H9 (cell line): ENCODE measurements at regions not wholly inside any gene's neighbourhood (a gene's known extent, or its start where the extent isn't known, plus 50 kb on each side); places are given as distances from the start of the nearest gene placed in this dataset.

ENCODE experiments used
- DNase-seq: peaks from one replicate; pipeline ENCODE4 v3.0.0-alpha.2; 2017
- H2AFZ ChIP-seq: one replicate; pipeline ENCODE4 v1.6.1; 2013; ENCODE audit warnings: mild to moderate bottlenecking, low read length, control low read depth, moderate library complexity
- H2AK5ac ChIP-seq: 2 replicates; pipeline ENCODE4 v1.6.1; 2013; ENCODE audit warnings: low read length, control low read depth, mixed read lengths; ENCODE audit not compliant: insufficient read length
- H2BK120ac ChIP-seq: one replicate; pipeline ENCODE4 v1.6.1; 2013; ENCODE audit warnings: low read depth, mild to moderate bottlenecking, low read length, control low read depth, inconsistent platforms; ENCODE audit not compliant: poor library complexity, severe bottlenecking
- H2BK12ac ChIP-seq: 2 replicates; pipeline ENCODE4 v1.6.1; 2013; ENCODE audit warnings: low read length, control low read depth, mixed read lengths, low read depth; ENCODE audit not compliant: insufficient read length
- H2BK15ac ChIP-seq: 2 replicates; pipeline ENCODE4 v1.6.1; 2013; ENCODE audit warnings: low read depth, low read length, control low read depth
- H2BK20ac ChIP-seq: one replicate; pipeline ENCODE4 v1.6.1; 2013; ENCODE audit warnings: low read depth, mild to moderate bottlenecking, low read length, control low read depth, inconsistent platforms; ENCODE audit not compliant: poor library complexity, severe bottlenecking
- H2BK5ac ChIP-seq: 2 replicates; pipeline ENCODE4 v1.6.1; 2013; ENCODE audit warnings: low read length, control low read depth, mixed read lengths; ENCODE audit not compliant: insufficient read length
- H3K14ac ChIP-seq: 2 replicates; pipeline ENCODE4 v1.6.1; 2013; ENCODE audit warnings: low read length, control low read depth; ENCODE audit not compliant: insufficient read depth
- H3K18ac ChIP-seq: 2 replicates; pipeline ENCODE4 v1.6.1; 2013; ENCODE audit warnings: low read depth, mild to moderate bottlenecking, mixed read lengths, low read length, control low read depth; ENCODE audit not compliant: insufficient read length
- H3K23ac ChIP-seq: 2 replicates; pipeline ENCODE4 v1.6.1; 2013; ENCODE audit warnings: low read length, control low read depth, mixed read lengths, low read depth; ENCODE audit not compliant: insufficient read length
- H3K23me2 ChIP-seq: 2 replicates; pipeline ENCODE4 v1.6.1; 2013; ENCODE audit warnings: low read depth, mild to moderate bottlenecking, mixed read lengths, low read length, control low read depth; ENCODE audit not compliant: insufficient read length, poor library complexity, severe bottlenecking
- H3K27ac ChIP-seq: 2 replicates; pipeline ENCODE4 v1.5.1; 2013; ENCODE audit warnings: low read length, control low read depth, mixed read lengths, low read depth; ENCODE audit not compliant: insufficient read length
- H3K27me3 ChIP-seq: 2 replicates; pipeline ENCODE4 v1.6.1; 2013; ENCODE audit warnings: low read length, control low read depth, inconsistent platforms; ENCODE audit not compliant: insufficient read depth
- H3K4ac ChIP-seq: 2 replicates; pipeline ENCODE4 v1.6.1; 2013; ENCODE audit warnings: low read depth, mild to moderate bottlenecking, control low read depth, inconsistent platforms, low read length, moderate library complexity
- H3K4me1 ChIP-seq: 2 replicates; pipeline ENCODE4 v1.6.1; 2013; ENCODE audit warnings: low read length, control low read depth, inconsistent platforms; ENCODE audit not compliant: insufficient read depth
- H3K4me2 ChIP-seq: 2 replicates; pipeline ENCODE4 v1.6.1; 2013; ENCODE audit warnings: low read length, control low read depth, mixed read lengths; ENCODE audit not compliant: insufficient read length, insufficient read depth
- H3K56ac ChIP-seq: 2 replicates; pipeline ENCODE4 v1.6.1; 2013; ENCODE audit warnings: low read depth, mild to moderate bottlenecking, mixed read lengths, low read length, control low read depth; ENCODE audit not compliant: insufficient read length
- H3K79me1 ChIP-seq: 2 replicates; pipeline ENCODE4 v1.6.1; 2013; ENCODE audit warnings: low read depth, mild to moderate bottlenecking, moderate library complexity, low read length, control low read depth, inconsistent platforms; ENCODE audit not compliant: insufficient read depth, poor library complexity, severe bottlenecking
- H3K79me2 ChIP-seq: 2 replicates; pipeline ENCODE4 v1.6.1; 2013; ENCODE audit warnings: low read length, control low read depth, inconsistent platforms; ENCODE audit not compliant: insufficient read depth
- H3K9ac ChIP-seq: 2 replicates; pipeline ENCODE4 v1.6.1; 2013; ENCODE audit warnings: low read length, control low read depth, mixed read lengths; ENCODE audit not compliant: insufficient read length; ENCODE audit errors: extremely low read depth
- H3K9me3 ChIP-seq: one replicate; pipeline ENCODE4 v1.6.1; 2013; ENCODE audit warnings: low read depth, low read length, inconsistent platforms; ENCODE audit not compliant: control insufficient read depth
- H3T11ph ChIP-seq: one replicate; pipeline ENCODE4 v1.6.1; 2013; ENCODE audit warnings: mild to moderate bottlenecking, low read length, control low read depth, inconsistent platforms
- H4K20me1 ChIP-seq: one replicate; pipeline ENCODE4 v1.6.1; 2013; ENCODE audit not compliant: control insufficient read depth, insufficient read length, insufficient read depth
- H4K5ac ChIP-seq: 2 replicates; pipeline ENCODE4 v1.6.1; 2013; ENCODE audit warnings: low read depth, mild to moderate bottlenecking, mixed read lengths, low read length, control low read depth; ENCODE audit not compliant: insufficient read length
- H4K8ac ChIP-seq: replicated peaks from 2 replicates; pipeline ENCODE4 v1.6.1; 2013; ENCODE audit warnings: low read length, control low read depth, mixed read lengths, low read depth; ENCODE audit not compliant: insufficient read length
- H4K91ac ChIP-seq: 2 replicates; pipeline ENCODE4 v1.6.1; 2013; ENCODE audit warnings: low read depth, mild to moderate bottlenecking, moderate library complexity, mixed read lengths, low read length, control low read depth; ENCODE audit not compliant: insufficient read length
- H3K27ac Mint-ChIP-seq, 3 experiments: 2 replicates in 2 of 3; 3 replicates in 1 of 3; pipeline ENCODE4 v1.8.0; 2020 to 2021; ENCODE audit warnings: mixed read lengths in 3 of 3, mild to moderate bottlenecking in 1 of 3, moderate library complexity in 1 of 3
- H3K27me3 Mint-ChIP-seq: 2 replicates; pipeline ENCODE4 v1.8.0; 2021; ENCODE audit warnings: low read depth, mild to moderate bottlenecking, moderate library complexity, mixed read lengths
- H3K36me3 Mint-ChIP-seq, 3 experiments: 2 replicates in 2 of 3; 3 replicates in 1 of 3; pipeline ENCODE4 v1.8.0; 2020 to 2021; ENCODE audit warnings: low read depth in 3 of 3, mixed read lengths in 3 of 3; ENCODE audit not compliant: insufficient read depth in 1 of 3
- H3K4me1 Mint-ChIP-seq, 2 experiments: 2 replicates each; pipeline ENCODE4 v1.8.0; 2020; ENCODE audit warnings: mixed read lengths in 2 of 2
- H3K4me3 Mint-ChIP-seq, 2 experiments: 2 replicates in 1 of 2; 3 replicates in 1 of 2; pipeline ENCODE4 v1.8.0; 2020 to 2021; ENCODE audit warnings: mild to moderate bottlenecking in 2 of 2, mixed read lengths in 2 of 2, moderate library complexity in 1 of 2
- H3K9me3 Mint-ChIP-seq, 2 experiments: 2 replicates in 1 of 2; 3 replicates in 1 of 2; pipeline ENCODE4 v1.8.0; 2020; ENCODE audit warnings: mild to moderate bottlenecking in 2 of 2, mixed read lengths in 2 of 2, moderate library complexity in 1 of 2
- CTCF ChIP-seq: fragments of 200-600 bp; sonication (generic); conservative IDR thresholded peaks from 3 replicates; pipeline ENCODE4 v1.8.0; 2021; ENCODE audit warnings: antibody characterized with exemption, mild to moderate bottlenecking
- WGBS: extraction: QIAGEN DNeasy Blood & Tissue Kit; methylation state at CpG from one replicate; pipeline ENCODE4 v1.1.7; 2013; ENCODE audit warnings: missing lambda C conversion rate, low lambda C conversion rate, mixed read lengths; ENCODE audit not compliant: insufficient read length; ENCODE audit errors: extremely low coverage; 5-methylcytosine and 5-hydroxymethylcytosine counted together

- H2AK5ac ChIP-seq: no peak overlapping the region
- H3K56ac ChIP-seq: no peak overlapping the region
- H3K27ac Mint-ChIP-seq: no peak overlapping the region
- no peak overlapping the region for H4K5ac ChIP-seq
- peaks cover 9% of the 10 kb centered on the region; the same call in 1 of the 2 replicates for H3K4me1 ChIP-seq
- no peak for TF ChIP-seq CTCF
- H3K79me1 ChIP-seq: no peaks in the 10 kb centered on the region
- no peaks in the 10 kb centered on the region; the same call in 1 of the 2 replicates for H3K27me3 ChIP-seq
- no peak overlapping the region for H3K18ac ChIP-seq
- no peak overlapping the region for H4K8ac ChIP-seq
- H3K36me3 Mint-ChIP-seq: no peaks in the 10 kb centered on the region
- H3K4ac ChIP-seq: no peak overlapping the region
- H3K4me1 Mint-ChIP-seq: peaks cover 38 to 40% of the 10 kb centered on the region in 2 experiments
- WGBS: no CpG with 5 or more reads among the region's 6 CpGs
- no peak overlapping the region for H4K91ac ChIP-seq
- H3K23ac ChIP-seq: no peak overlapping the region
- no peak for DNase-seq
- no peaks in the 10 kb centered on the region for H3K9me3 ChIP-seq
- no peak overlapping the region for H2BK12ac ChIP-seq
- no peaks in the 10 kb centered on the region for H3K9me3 Mint-ChIP-seq
- H3K79me2 ChIP-seq: no peaks in the 10 kb centered on the region
- H3T11ph ChIP-seq: no peak overlapping the region
- no peak overlapping the region for H3K9ac ChIP-seq
- H3K4me3 Mint-ChIP-seq: no peak overlapping the region
- peaks cover 16% of the 10 kb centered on the region for H3K27me3 Mint-ChIP-seq
- no peaks in the 10 kb centered on the region for H4K20me1 ChIP-seq
- H2BK20ac ChIP-seq: no peak overlapping the region
- H3K4me2 ChIP-seq: no peak overlapping the region
- no peak overlapping the region for H2BK15ac ChIP-seq
- H2AFZ ChIP-seq: no peak overlapping the region
- H3K14ac ChIP-seq: no peak overlapping the region
- H3K23me2 ChIP-seq: no peaks in the 10 kb centered on the region
- no peak overlapping the region for H2BK120ac ChIP-seq
- H2BK5ac ChIP-seq: no peak overlapping the region
- H3K27ac ChIP-seq: no peak overlapping the region
These were observed 291.2 kb downstream of the NPIPA8 start for GRCh38 chr16:18045356-18045755.
